Smooth muscle cell (in vitro differentiated cells): ENCODE measurements at regions not wholly inside any gene's neighbourhood (a gene's known extent, or its start where the extent isn't known, plus 50 kb on each side); places are given as distances from the start of the nearest gene placed in this dataset.

ENCODE experiments used
- DNase-seq: peaks from one replicate; lab custom pipeline; 2025; ENCODE audit not compliant: unreplicated experiment; lab: John Stamatoyannopoulos, UW
- H2AFZ ChIP-seq: fragments of 200-600 bp; sonication (generic); 2 replicates; pipeline ENCODE4 v1.6.0; 2016; ENCODE audit warnings: antibody characterized with exemption, low read depth, mild to moderate bottlenecking
- H3F3A ChIP-seq: fragments of 200-600 bp; sonication (generic); 2 replicates; pipeline ENCODE4 v1.6.0; 2017; ENCODE audit warnings: antibody characterized with exemption, low read depth
- H3K27ac ChIP-seq: fragments of 200-600 bp; sonication (generic); 2 replicates; pipeline ENCODE4 v1.5.1; 2016; ENCODE audit warnings: low read depth, mild to moderate bottlenecking
- H3K27me3 ChIP-seq: fragments of 200-600 bp; sonication (generic); 2 replicates; pipeline ENCODE4 v1.6.1; 2016; ENCODE audit warnings: low read depth, mild to moderate bottlenecking
- H3K36me3 ChIP-seq: fragments of 200-600 bp; sonication (generic); 2 replicates; pipeline ENCODE4 v1.5.1; 2016; ENCODE audit warnings: low read depth
- H3K4me1 ChIP-seq: fragments of 200-600 bp; sonication (generic); 2 replicates; pipeline ENCODE4 v1.5.1; 2016; ENCODE audit warnings: low read depth
- H3K4me2 ChIP-seq: fragments of 200-600 bp; sonication (generic); 2 replicates; pipeline ENCODE4 v1.6.0; 2016; ENCODE audit warnings: mild to moderate bottlenecking
- H3K4me3 ChIP-seq: fragments of 200-600 bp; sonication (generic); 2 replicates; pipeline ENCODE4 v1.5.1; 2016; ENCODE audit warnings: mild to moderate bottlenecking
- H3K79me2 ChIP-seq: fragments of 200-600 bp; sonication (generic); 2 replicates; pipeline ENCODE4 v1.6.0; 2016; ENCODE audit warnings: low read depth, mild to moderate bottlenecking
- H3K9ac ChIP-seq: fragments of 200-600 bp; sonication (generic); 2 replicates; pipeline ENCODE4 v1.6.0; 2016; ENCODE audit warnings: low read depth
- H3K9me3 ChIP-seq: fragments of 200-600 bp; sonication (generic); replicated peaks from 2 replicates; pipeline ENCODE4 v1.5.1; 2016; ENCODE audit warnings: low read depth
- H4K20me1 ChIP-seq: fragments of 200-600 bp; sonication (generic); 2 replicates; pipeline ENCODE4 v1.6.0; 2016; ENCODE audit warnings: low read depth
- WGBS: methylation state at CpG from one replicate; pipeline ENCODE4 v1.1.7; 2016; ENCODE audit warnings: low lambda C conversion rate; 5-methylcytosine and 5-hydroxymethylcytosine counted together
- TF ChIP-seq, protein P1 (sequence below): fragments of 200-600 bp; sonication (generic); IDR thresholded peaks from 2 replicates; pipeline ENCODE4 v1.5.1; 2017; ENCODE audit warnings: borderline replicate concordance, mild to moderate bottlenecking, antibody characterized with exemption; ENCODE audit not compliant: insufficient read depth, poor library complexity, severe bottlenecking

- H3K9me3 ChIP-seq = no peaks in the 10 kb centered on the region
- no peak overlapping the region for H3K4me3 ChIP-seq
- H3F3A ChIP-seq = no peaks in the 10 kb centered on the region
- no peak overlapping the region for H3K4me2 ChIP-seq
- no peak overlapping the region for H2AFZ ChIP-seq
- H3K9ac ChIP-seq = no peak overlapping the region
- H3K27me3 ChIP-seq = no peaks in the 10 kb centered on the region
- TF ChIP-seq, protein P1, sequence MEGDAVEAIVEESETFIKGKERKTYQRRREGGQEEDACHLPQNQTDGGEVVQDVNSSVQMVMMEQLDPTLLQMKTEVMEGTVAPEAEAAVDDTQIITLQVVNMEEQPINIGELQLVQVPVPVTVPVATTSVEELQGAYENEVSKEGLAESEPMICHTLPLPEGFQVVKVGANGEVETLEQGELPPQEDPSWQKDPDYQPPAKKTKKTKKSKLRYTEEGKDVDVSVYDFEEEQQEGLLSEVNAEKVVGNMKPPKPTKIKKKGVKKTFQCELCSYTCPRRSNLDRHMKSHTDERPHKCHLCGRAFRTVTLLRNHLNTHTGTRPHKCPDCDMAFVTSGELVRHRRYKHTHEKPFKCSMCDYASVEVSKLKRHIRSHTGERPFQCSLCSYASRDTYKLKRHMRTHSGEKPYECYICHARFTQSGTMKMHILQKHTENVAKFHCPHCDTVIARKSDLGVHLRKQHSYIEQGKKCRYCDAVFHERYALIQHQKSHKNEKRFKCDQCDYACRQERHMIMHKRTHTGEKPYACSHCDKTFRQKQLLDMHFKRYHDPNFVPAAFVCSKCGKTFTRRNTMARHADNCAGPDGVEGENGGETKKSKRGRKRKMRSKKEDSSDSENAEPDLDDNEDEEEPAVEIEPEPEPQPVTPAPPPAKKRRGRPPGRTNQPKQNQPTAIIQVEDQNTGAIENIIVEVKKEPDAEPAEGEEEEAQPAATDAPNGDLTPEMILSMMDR = no peak
- 84% methylated on average over 6 of the region's 6 CpGs for WGBS
- no peaks in the 10 kb centered on the region for H3K79me2 ChIP-seq
- H3K27ac ChIP-seq = no peak overlapping the region
- no peaks in the 10 kb centered on the region for H3K4me1 ChIP-seq
- H4K20me1 ChIP-seq = no peaks in the 10 kb centered on the region
- no peaks in the 10 kb centered on the region for H3K36me3 ChIP-seq
- DNase-seq = no peak
Observed at GRCh38 chr1:195954848-195955247, 653.4 kb downstream of the KCNT2 start.

DNA sequence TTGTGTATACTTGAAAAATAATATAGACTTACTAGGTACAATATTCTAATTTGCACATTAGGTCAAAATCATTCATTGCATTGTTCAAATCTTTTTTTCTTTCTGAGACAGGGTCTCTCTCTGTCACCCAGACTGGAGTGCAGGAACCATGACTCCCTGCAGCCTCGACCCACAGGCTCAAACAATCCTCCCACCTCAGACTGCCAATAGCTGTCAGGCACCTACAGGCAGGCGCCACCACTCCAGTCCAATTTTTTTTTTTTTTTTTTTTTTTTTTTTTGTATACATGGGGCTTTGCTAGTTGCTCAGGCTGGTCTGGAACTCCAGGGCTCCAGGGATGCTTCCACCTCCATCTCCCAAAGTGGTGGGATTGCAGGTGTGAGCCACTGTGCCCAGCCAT lies 656.9 kb downstream of the KCNT2 start:
- TF ChIP-seq, protein P1 = no peak
- Histone ChIP-seq H3K27me3 (no peaks in the 10 kb centered on the region), H3K9me3 (no peaks in the 10 kb centered on the region), H3K27ac (no peak overlapping the region), H3K9ac (no peak overlapping the region), H4K20me1 (no peaks in the 10 kb centered on the region), H3F3A (no peaks in the 10 kb centered on the region), H3K36me3 (no peaks in the 10 kb centered on the region), H3K4me2 (no peak overlapping the region), H3K4me3 (no peak overlapping the region), H3K79me2 (no peaks in the 10 kb centered on the region), H2AFZ (no peak overlapping the region), H3K4me1 (no peaks in the 10 kb centered on the region)
- WGBS = 72% methylated on average over 2 of the region's 2 CpGs
- no peak for DNase-seq

DNA sequence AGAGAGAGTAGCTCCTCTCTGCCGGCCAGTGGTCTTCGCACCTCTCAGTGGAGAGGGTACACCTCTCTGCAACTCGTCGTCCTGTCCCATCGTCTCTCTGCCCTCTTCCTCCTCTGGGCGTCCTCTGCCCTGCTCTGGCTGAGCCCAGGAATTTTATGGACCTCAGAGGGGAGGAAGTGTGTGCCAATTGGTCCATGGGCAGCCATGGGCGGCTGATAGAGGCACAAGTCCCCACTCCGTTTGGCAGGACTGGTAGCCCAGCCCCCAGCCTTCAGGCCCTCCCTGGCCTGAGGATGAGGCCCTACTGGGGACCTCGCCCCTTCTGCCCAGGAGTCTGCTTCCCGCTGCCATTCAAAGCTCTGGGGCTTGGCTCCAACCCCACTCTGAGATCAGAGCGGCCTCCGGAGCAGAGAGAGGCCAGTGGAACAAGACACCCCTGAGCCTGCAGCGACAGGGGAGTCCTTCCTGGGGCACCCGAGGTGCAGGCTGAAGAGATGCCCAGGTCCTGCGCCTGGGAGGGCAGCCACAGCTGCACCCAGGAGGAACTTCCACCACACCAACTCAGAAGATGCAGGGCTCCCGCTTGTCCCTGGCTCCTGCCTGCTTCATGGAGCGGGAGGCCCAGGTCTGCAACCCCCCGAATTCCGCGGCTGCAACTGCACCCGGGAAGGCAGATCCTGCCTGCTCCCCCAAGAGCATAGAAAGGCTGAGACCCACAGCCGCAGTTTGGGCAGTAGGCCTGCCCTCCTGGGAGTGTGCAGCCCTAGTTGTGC lies 659.9 kb downstream of the KCNT2 start:
- H3K27ac ChIP-seq = no peak overlapping the region
- no peaks in the 10 kb centered on the region for H4K20me1 ChIP-seq
- DNase-seq = no peak
- H3K79me2 ChIP-seq = no peaks in the 10 kb centered on the region
- H3K36me3 ChIP-seq = no peaks in the 10 kb centered on the region
- no peak overlapping the region for H3K9ac ChIP-seq
- no peaks in the 10 kb centered on the region for H3K27me3 ChIP-seq
- H3K4me2 ChIP-seq = no peak overlapping the region
- TF ChIP-seq, protein P1 = no peak
- no peaks in the 10 kb centered on the region for H3F3A ChIP-seq
- H3K9me3 ChIP-seq = no peaks in the 10 kb centered on the region
- no peak overlapping the region for H3K4me3 ChIP-seq
- no peaks in the 10 kb centered on the region for H3K4me1 ChIP-seq
- H2AFZ ChIP-seq = no peak overlapping the region
- WGBS = 97% methylated on average over 22 of the region's 22 CpGs

DNA sequence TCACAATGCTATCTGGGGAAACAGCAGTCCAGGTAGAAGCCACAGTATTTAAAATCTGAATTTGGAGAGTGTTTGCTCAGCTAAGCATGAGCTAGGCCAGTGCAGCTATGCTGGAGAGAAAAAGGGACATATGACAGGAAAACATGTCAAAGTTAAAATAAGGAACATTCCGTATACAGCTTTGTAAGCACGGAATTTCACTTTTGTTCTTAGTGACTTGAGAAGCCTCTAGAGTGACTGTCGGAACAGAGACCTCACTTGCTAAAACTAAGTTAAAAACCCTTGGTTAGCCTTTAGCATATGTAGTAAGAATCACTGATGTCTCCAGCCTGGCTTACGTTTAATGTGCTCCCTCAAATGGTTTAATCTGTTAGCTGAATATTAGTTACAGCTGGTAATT lies 661.7 kb downstream of the KCNT2 start:
- TF ChIP-seq, protein P1 = no peak
- no peaks in the 10 kb centered on the region for H3F3A ChIP-seq
- WGBS = 93% methylated on average over 4 of the region's 4 CpGs

More for the DNA sequence above, 661.7 kb downstream of the KCNT2 start:
- no peak overlapping the region for H3K9ac ChIP-seq
- no peak overlapping the region for H3K4me2 ChIP-seq
- no peak for DNase-seq
- no peak overlapping the region for H2AFZ ChIP-seq
- H3K27me3 ChIP-seq = no peaks in the 10 kb centered on the region
- H3K4me1 ChIP-seq = no peaks in the 10 kb centered on the region
- no peak overlapping the region for H3K4me3 ChIP-seq
- H3K27ac ChIP-seq = no peak overlapping the region
- H3K79me2 ChIP-seq = no peaks in the 10 kb centered on the region
- H3K36me3 ChIP-seq = no peaks in the 10 kb centered on the region
- no peaks in the 10 kb centered on the region for H3K9me3 ChIP-seq
- no peaks in the 10 kb centered on the region for H4K20me1 ChIP-seq
